IgD-negative memory B cell (primary cell): ENCODE measurements at regions not wholly inside any gene's neighbourhood (a gene's known extent, or its start where the extent isn't known, plus 50 kb on each side); places are given as distances from the start of the nearest gene placed in this dataset.

ENCODE experiments used
- H3K27ac Mint-ChIP-seq, 3 donors: one replicate each; pipeline ENCODE4 v1.8.0; 2020 to 2022; ENCODE audit warnings: mild to moderate bottlenecking in 3 of 3, mixed read lengths in 3 of 3, moderate library complexity in 1 of 3
- H3K27me3 Mint-ChIP-seq: one replicate; pipeline ENCODE4 v1.8.0; 2021; ENCODE audit warnings: mixed read lengths
- H3K36me3 Mint-ChIP-seq: one replicate; pipeline ENCODE4 v1.8.0; 2020; ENCODE audit warnings: mild to moderate bottlenecking, mixed read lengths
- H3K4me1 Mint-ChIP-seq, 3 donors: one replicate each; pipeline ENCODE4 v1.8.0; 2020 to 2022; ENCODE audit warnings: mixed read lengths in 3 of 3, mild to moderate bottlenecking in 1 of 3
- H3K4me3 Mint-ChIP-seq, 4 donors: one replicate each; pipeline ENCODE4 v1.8.0; 2020 to 2022; ENCODE audit warnings: mild to moderate bottlenecking in 4 of 4, mixed read lengths in 4 of 4, moderate library complexity in 3 of 4
- H3K9me3 Mint-ChIP-seq, 3 donors: one replicate each; pipeline ENCODE4 v1.8.0; 2020 to 2021; ENCODE audit warnings: mixed read lengths in 3 of 3, mild to moderate bottlenecking in 1 of 3

GRCh38 chr13:47038188-47038587 lies 141.3 kb upstream of the HTR2A start:
- Mint-ChIP-seq H3K36me3 (peaks cover 2% of the 10 kb centered on the region), H3K9me3 (no peaks in the 10 kb centered on the region), H3K4me1 (peaks cover 5 to 8% (median 6%) of the 10 kb centered on the region in 3 donors), H3K27ac (no peak overlapping the region), H3K27me3 (peaks cover 4% of the 10 kb centered on the region), H3K4me3 (no peak overlapping the region)

GRCh38 chr13:47036294-47037008 lies 139.6 kb upstream of the HTR2A start:
- no peaks in the 10 kb centered on the region for H3K9me3 Mint-ChIP-seq
- H3K27ac Mint-ChIP-seq, result no peak overlapping the region
- peak overlapping the region in 2 of 4 donors; percentile 13 to 82 for H3K4me3 Mint-ChIP-seq
- peaks cover 4% of the 10 kb centered on the region for H3K27me3 Mint-ChIP-seq
- H3K4me1 Mint-ChIP-seq, result peaks cover 5 to 8% (median 6%) of the 10 kb centered on the region in 3 donors
- peaks cover 2% of the 10 kb centered on the region for H3K36me3 Mint-ChIP-seq

GRCh38 chr13:47033216-47033615 lies 136.4 kb upstream of the HTR2A start:
- peaks cover 5 to 8% (median 6%) of the 10 kb centered on the region in 3 donors for H3K4me1 Mint-ChIP-seq
- no peak overlapping the region for H3K4me3 Mint-ChIP-seq
- no peak overlapping the region for H3K27ac Mint-ChIP-seq
- peaks cover 4% of the 10 kb centered on the region for H3K27me3 Mint-ChIP-seq
- H3K9me3 Mint-ChIP-seq, result no peaks in the 10 kb centered on the region
- H3K36me3 Mint-ChIP-seq, result no peaks in the 10 kb centered on the region

DNA sequence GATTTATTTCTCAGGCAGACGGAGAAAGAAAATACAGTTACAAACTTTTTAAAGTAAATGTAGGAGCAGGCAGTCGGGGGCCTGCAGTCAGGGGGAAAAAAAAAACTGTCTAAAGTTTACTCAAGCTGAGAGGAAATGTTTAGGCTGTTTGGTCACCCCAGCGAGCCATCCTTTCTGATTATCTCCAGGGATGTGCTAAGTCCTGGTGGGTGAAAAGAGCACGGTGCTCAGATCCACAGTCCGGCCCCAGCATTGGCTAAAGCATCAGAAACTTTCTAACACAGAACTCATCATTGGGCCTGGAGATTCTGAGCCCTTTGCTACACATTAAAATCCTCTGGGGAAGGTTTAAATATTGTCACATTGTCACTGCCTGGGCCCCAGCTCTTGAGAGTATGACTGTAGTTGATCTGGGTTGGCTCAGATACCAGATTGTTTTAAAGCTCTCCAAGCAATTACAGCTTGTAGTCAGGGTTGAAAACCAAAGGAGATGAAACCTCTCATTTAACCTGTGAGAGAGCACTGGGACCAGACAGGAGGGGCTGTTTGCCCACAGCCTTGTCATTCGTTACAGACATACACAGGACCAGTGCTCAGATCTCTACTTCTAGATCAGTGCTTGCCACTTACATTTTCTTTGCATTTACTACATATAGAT lies 131.1 kb upstream of the HTR2A start:
- H3K9me3 Mint-ChIP-seq, result no peaks in the 10 kb centered on the region
- no peak overlapping the region for H3K27ac Mint-ChIP-seq
- peaks cover 3 to 7% (median 4%) of the 10 kb centered on the region in 3 donors for H3K4me1 Mint-ChIP-seq
- peaks cover 4% of the 10 kb centered on the region for H3K27me3 Mint-ChIP-seq
- H3K36me3 Mint-ChIP-seq, result peaks cover 3% of the 10 kb centered on the region
- H3K4me3 Mint-ChIP-seq, result no peak overlapping the region

GRCh38 chr13:47025791-47026447 lies 129.1 kb upstream of the HTR2A start:
- H3K36me3 Mint-ChIP-seq, result peaks cover 3% of the 10 kb centered on the region
- peaks cover 4% of the 10 kb centered on the region for H3K27me3 Mint-ChIP-seq
- no peak overlapping the region for H3K4me3 Mint-ChIP-seq
- peaks cover 4 to 11% (median 8%) of the 10 kb centered on the region in 3 donors for H3K4me1 Mint-ChIP-seq
- H3K9me3 Mint-ChIP-seq, result peaks cover 0 to 4% (median 0%) of the 10 kb centered on the region in 3 donors
- H3K27ac Mint-ChIP-seq, result no peak overlapping the region

DNA sequence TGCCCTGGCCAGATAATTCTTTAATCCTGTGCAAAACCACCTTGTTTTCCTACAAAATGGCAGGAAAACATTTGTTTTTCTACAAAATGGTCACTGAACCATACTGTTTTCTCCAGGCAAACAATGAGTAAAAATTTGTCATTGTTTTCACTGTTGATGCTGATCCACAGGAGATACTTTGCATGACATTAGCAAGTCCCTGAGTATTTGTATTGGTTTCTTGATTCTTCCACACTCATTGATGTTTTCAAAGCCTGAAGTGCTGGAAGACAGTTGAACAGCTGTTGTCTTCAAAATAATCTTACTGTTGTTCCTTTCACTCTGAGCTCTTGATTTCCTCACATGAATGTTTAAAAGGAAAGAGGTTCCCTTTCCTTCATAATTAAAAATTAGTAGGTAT lies 123.1 kb upstream of the HTR2A start:
- Mint-ChIP-seq H3K27me3 (peaks cover 4% of the 10 kb centered on the region), H3K4me3 (no peak overlapping the region), H3K9me3 (peaks cover 0 to 5% (median 0%) of the 10 kb centered on the region in 3 donors), H3K36me3 (peaks cover 1% of the 10 kb centered on the region), H3K27ac (no peak overlapping the region), H3K4me1 (peaks cover 0 to 7% (median 6%) of the 10 kb centered on the region in 3 donors)

DNA sequence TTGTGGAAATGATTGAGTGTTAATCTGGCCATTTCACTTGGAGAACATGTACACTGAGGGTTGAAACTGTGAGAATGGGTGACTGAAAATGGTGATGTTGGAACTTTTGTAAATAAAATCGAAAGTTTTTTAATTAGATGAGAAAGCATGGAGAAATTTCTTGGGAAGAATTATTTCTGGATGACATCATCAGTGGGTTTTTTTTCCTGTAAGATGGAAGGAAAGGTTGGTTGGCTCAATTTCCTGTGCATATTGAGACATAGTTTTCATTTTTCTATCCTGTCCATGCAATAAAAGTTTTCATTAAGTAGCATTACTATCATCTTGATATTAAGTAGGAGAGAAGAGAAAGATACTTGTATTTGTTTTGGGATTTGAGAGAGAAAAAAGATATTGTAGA lies 120.6 kb upstream of the HTR2A start:
- Mint-ChIP-seq H3K36me3 (no peaks in the 10 kb centered on the region), H3K4me3 (no peak overlapping the region), H3K4me1 (peaks cover 0 to 6% (median 2%) of the 10 kb centered on the region in 3 donors), H3K27me3 (no peaks in the 10 kb centered on the region), H3K27ac (no peak overlapping the region), H3K9me3 (peaks cover 0 to 3% (median 0%) of the 10 kb centered on the region in 3 donors)

- no peak overlapping the region for H3K27ac Mint-ChIP-seq
- no peaks in the 10 kb centered on the region for H3K4me1 Mint-ChIP-seq
- peaks cover 0 to 2% (median 0%) of the 10 kb centered on the region in 3 donors for H3K9me3 Mint-ChIP-seq
- H3K4me3 Mint-ChIP-seq, result no peak overlapping the region
- no peaks in the 10 kb centered on the region for H3K36me3 Mint-ChIP-seq
- peaks cover 5% of the 10 kb centered on the region for H3K27me3 Mint-ChIP-seq
These were observed 111.5 kb upstream of the HTR2A start for GRCh38 chr13:47008318-47008717.

GRCh38 chr13:47005756-47006414 lies 109.0 kb upstream of the HTR2A start:
- H3K27ac Mint-ChIP-seq, result no peak overlapping the region
- H3K4me3 Mint-ChIP-seq, result no peak overlapping the region
- H3K36me3 Mint-ChIP-seq, result no peaks in the 10 kb centered on the region
- peaks cover 0 to 2% (median 0%) of the 10 kb centered on the region in 3 donors for H3K9me3 Mint-ChIP-seq
- H3K4me1 Mint-ChIP-seq, result no peaks in the 10 kb centered on the region
- peaks cover 5% of the 10 kb centered on the region for H3K27me3 Mint-ChIP-seq

DNA sequence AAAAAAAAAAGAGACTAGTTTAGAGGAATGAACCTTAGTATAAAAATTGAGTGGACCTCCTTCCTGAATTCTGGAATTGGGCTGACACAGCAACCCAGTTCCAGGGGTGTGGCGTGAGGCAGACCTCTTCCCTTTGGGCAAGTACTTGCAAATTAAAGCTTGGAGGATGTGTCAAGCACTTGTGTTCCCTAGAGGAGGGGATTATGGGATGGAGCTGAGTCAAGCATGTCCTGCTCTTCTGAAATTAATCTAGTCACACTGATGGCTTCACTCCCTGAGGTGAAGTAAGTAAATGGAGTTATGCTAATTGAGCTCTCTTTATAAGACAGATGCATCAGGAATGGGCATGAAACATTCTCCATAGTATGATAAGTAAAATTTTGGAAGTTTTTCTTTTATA lies 107.7 kb upstream of the HTR2A start:
- Mint-ChIP-seq H3K27me3 (peaks cover 5% of the 10 kb centered on the region), H3K4me3 (no peak overlapping the region), H3K4me1 (no peaks in the 10 kb centered on the region), H3K9me3 (peaks cover 0 to 2% (median 0%) of the 10 kb centered on the region in 3 donors), H3K36me3 (no peaks in the 10 kb centered on the region), H3K27ac (no peak overlapping the region)

DNA sequence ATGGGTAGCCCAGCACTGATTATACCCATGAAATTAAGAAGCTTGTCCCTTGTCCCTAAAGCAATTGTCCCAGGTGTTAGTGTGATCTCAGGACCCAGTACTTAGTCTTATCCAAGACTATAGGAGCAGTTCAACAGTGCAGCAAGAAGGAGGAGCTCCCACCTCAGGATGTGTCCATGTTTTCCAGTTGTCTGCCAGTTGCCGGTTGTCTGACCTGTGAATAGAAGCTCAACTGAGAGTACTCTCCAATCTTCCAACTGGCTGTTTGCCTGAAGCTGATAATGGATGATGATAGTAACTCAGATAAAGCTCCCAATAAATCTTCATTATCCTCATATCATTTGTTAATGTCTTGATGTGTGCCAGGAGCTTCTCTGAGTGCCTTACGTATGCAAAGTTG lies 107.2 kb upstream of the HTR2A start:
- Mint-ChIP-seq H3K4me3 (no peak overlapping the region), H3K27me3 (peaks cover 5% of the 10 kb centered on the region), H3K36me3 (no peaks in the 10 kb centered on the region)

DNA sequence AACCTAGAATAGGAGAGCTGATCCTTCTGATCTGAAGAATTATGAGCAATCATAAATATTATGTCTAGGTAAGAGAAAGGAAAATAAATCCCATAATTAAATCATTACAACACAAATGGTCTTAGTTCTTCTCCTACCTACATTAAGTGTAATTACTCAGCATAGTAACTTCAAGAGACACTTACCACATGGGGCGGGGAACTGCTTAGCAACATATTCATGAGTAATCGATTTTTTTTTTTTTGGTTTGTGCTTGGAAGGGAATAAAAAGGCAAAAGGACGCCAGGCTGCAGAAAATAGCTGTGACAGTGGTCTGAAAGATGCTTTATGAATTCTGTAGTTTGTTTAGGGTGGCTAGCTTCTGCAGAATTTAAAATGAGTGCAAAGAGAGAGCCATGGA lies 103.3 kb upstream of the HTR2A start:
- H3K4me1 Mint-ChIP-seq, result peaks cover 6 to 11% (median 9%) of the 10 kb centered on the region in 3 donors
- H3K27ac Mint-ChIP-seq, result no peak overlapping the region
- H3K9me3 Mint-ChIP-seq, result no peaks in the 10 kb centered on the region
- H3K4me3 Mint-ChIP-seq, result no peak overlapping the region
- H3K27me3 Mint-ChIP-seq, result peaks cover 5% of the 10 kb centered on the region
- H3K36me3 Mint-ChIP-seq, result no peaks in the 10 kb centered on the region

More for the DNA sequence above, 107.2 kb upstream of the HTR2A start:
- peaks cover 0 to 2% (median 0%) of the 10 kb centered on the region in 3 donors for H3K9me3 Mint-ChIP-seq
- H3K27ac Mint-ChIP-seq, result no peak overlapping the region
- no peaks in the 10 kb centered on the region for H3K4me1 Mint-ChIP-seq

DNA sequence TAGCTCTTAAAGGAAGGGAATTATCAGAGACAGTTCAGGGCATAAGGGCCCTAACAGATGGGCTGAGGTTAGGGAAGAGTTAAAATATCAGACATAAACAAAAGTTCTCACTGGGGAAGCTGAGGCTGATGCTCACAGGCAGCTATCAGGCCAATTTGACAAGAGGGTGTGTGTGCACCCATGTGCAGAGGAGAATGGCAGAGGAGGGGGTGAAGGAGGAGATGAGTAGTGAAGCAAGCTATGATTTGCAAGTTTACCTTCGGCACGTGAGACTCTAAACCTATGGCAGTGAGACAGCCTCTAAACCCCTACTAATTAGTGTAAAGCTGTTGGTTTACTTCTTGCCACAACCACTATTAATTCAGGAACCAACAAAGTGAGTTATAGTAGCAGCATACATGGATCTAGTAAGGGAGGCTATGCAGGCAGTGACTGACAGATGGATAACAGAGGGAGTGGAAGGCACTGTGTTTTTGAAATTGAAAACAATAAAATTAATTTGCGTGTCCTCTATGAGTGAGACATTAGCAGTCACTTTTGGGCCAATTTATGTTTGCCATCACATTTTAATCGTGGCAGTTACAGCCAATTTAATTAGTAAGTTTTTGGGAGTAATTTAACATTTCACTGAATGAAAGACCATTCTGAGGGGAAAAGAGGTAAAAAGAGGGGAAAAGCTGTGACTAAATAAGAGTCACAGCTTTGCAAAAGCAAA lies 99.6 kb upstream of the HTR2A start:
- Mint-ChIP-seq H3K27me3 (no peaks in the 10 kb centered on the region), H3K27ac (no peak overlapping the region), H3K36me3 (peaks cover 2% of the 10 kb centered on the region), H3K4me1 (peaks cover 6 to 11% (median 9%) of the 10 kb centered on the region in 3 donors), H3K9me3 (peaks cover 0 to 2% (median 0%) of the 10 kb centered on the region in 3 donors), H3K4me3 (no peak overlapping the region)

DNA sequence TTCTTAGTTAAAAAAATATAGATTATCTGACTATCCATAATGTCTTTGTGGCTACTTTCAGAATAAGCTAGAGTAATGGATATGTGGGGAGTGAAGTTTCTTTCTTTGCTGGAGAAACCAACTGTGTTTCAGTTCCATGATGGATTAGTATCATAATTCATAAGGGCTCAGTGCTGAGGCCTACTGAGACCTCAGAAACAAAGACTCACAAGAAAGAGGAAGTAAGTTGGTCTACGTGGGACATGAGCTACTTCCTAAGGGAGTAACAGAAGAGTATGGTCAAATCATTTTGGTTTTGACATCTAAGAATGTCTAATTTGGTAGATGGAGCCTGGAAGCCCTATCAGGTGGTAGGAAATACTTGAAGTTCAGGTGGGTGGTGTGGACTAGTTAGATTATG lies 99.0 kb upstream of the HTR2A start:
- no peak overlapping the region for H3K27ac Mint-ChIP-seq
- H3K4me3 Mint-ChIP-seq, result no peak overlapping the region
- peaks cover 0 to 2% (median 0%) of the 10 kb centered on the region in 3 donors for H3K9me3 Mint-ChIP-seq
- H3K4me1 Mint-ChIP-seq, result peaks cover 6 to 11% (median 9%) of the 10 kb centered on the region in 3 donors
- no peaks in the 10 kb centered on the region for H3K27me3 Mint-ChIP-seq
- H3K36me3 Mint-ChIP-seq, result peaks cover 2% of the 10 kb centered on the region
